B cell (primary cell): ENCODE measurements at regions not wholly inside any gene's neighbourhood (a gene's known extent, or its start where the extent isn't known, plus 50 kb on each side); places are given as distances from the start of the nearest gene placed in this dataset.

Source experiments
- ATAC-seq: fragments of 200-7000 bp; cut with Tn5 transposase; one replicate; pipeline ENCODE4 v1.10.0; 2021; ENCODE audit warnings: low read depth, mild to moderate bottlenecking, moderate number of reproducible peaks, moderate library complexity
- CTCF ChIA-PET: fragments of 350-600 bp; sonication (Branson Sonifier 250); formaldehyde crosslinking; loops from one replicate; lab custom pipeline; 2021; ENCODE audit warnings: antibody characterized with exemption, inconsistent platforms; lab: Charles Lee
- POLR2A ChIA-PET: fragments of 350-600 bp; sonication (Branson Sonifier 250); formaldehyde crosslinking; loops from one replicate; lab custom pipeline; 2021; ENCODE audit warnings: antibody characterized with exemption; lab: Charles Lee
- DNase-seq: peaks from one replicate; pipeline ENCODE4 v3.0.0; 2013
- H2AFZ ChIP-seq: 2 replicates; pipeline ENCODE4 v1.6.1; 2012; ENCODE audit warnings: mild to moderate bottlenecking, low read depth, low read length; ENCODE audit not compliant: insufficient read depth, poor library complexity, severe bottlenecking
- H3K27ac ChIP-seq, 2 donors: 1 replicate in 1 of 2; 2 replicates in 1 of 2; pipeline ENCODE4 v1.5.1; 2012 to 2013; ENCODE audit warnings: low read length in 2 of 2, mild to moderate bottlenecking in 2 of 2, moderate library complexity in 1 of 2
- H3K27me3 ChIP-seq, 4 experiments: fragments of 200-600 bp in 1 of 4; sonication (generic) in 1 of 4; replicated peaks in 1 of 4; 1 replicate in 2 of 4; 2 replicates in 2 of 4; pipeline versions ENCODE4 v1.6.1 to v1.7.0; 2013 to 2016; ENCODE audit warnings: low read length in 3 of 4, mild to moderate bottlenecking in 2 of 4, mixed read lengths in 1 of 4, moderate library complexity in 1 of 4; ENCODE audit not compliant: insufficient read depth in 4 of 4, control insufficient read depth in 3 of 4; ENCODE audit errors: control extremely low read depth in 1 of 4
- H3K36me3 ChIP-seq, 2 experiments: replicated peaks in 1 of 2; 1 replicate in 1 of 2; 2 replicates in 1 of 2; pipeline versions ENCODE4 v1.6.1 to v1.7.1; 2013; ENCODE audit warnings: low read length in 1 of 2; ENCODE audit not compliant: insufficient read depth in 2 of 2, control insufficient read depth in 1 of 2; ENCODE audit errors: control extremely low read depth in 1 of 2, extremely low read depth in 1 of 2
- H3K4me1 ChIP-seq, 2 donors: fragments of 200-600 bp in 1 of 2; sonication (generic) in 1 of 2; 1 replicate in 1 of 2; 2 replicates in 1 of 2; pipeline versions ENCODE4 v1.5.1 to v1.6.1; 2013 to 2017; ENCODE audit warnings: low read length in 2 of 2; ENCODE audit not compliant: control insufficient read depth in 2 of 2, insufficient read depth in 2 of 2
- H3K4me2 ChIP-seq: replicated peaks from 2 replicates; pipeline ENCODE3; 2012; ENCODE audit warnings: mild to moderate bottlenecking, low read depth, low read length; ENCODE audit not compliant: poor library complexity, severe bottlenecking
- H3K4me3 ChIP-seq, 5 experiments: fragments of 200-600 bp in 1 of 5; sonication (generic) in 1 of 5; 1 replicate in 3 of 5; 2 replicates in 2 of 5; pipeline versions ENCODE4 v1.5.1 to v1.7.0; 2011 to 2016; ENCODE audit warnings: low read length in 4 of 5, mild to moderate bottlenecking in 4 of 5, low read depth in 2 of 5, control low read depth in 1 of 5, moderate library complexity in 1 of 5; ENCODE audit not compliant: insufficient read depth in 1 of 5; ENCODE audit errors: control extremely low read depth in 1 of 5, extremely low read depth in 1 of 5
- H3K79me2 ChIP-seq: fragments of 200-600 bp; sonication (generic); one replicate; pipeline ENCODE4 v1.6.0; 2016; ENCODE audit warnings: low read length; ENCODE audit not compliant: control insufficient read depth, insufficient read depth
- H3K9ac ChIP-seq: fragments of 200-600 bp; sonication (generic); 2 replicates; pipeline ENCODE4 v1.6.1; 2017; ENCODE audit warnings: mild to moderate bottlenecking, low read length, moderate library complexity
- H3K9me3 ChIP-seq, 3 donors: one replicate each; pipeline versions ENCODE4 v1.6.1 to v1.7.1; 2013; ENCODE audit warnings: low read length in 2 of 3; ENCODE audit not compliant: control insufficient read depth in 2 of 3, insufficient read depth in 1 of 3; ENCODE audit errors: control extremely low read depth in 1 of 3
- H4K20me1 ChIP-seq: 2 replicates; pipeline ENCODE4 v1.6.0; 2012; ENCODE audit warnings: mild to moderate bottlenecking, low read length; ENCODE audit not compliant: insufficient read depth, control insufficient read depth, poor library complexity, severe bottlenecking
- H3K27ac Mint-ChIP-seq: one replicate; pipeline ENCODE4 v1.8.0; 2021; ENCODE audit warnings: mixed read lengths
- H3K27me3 Mint-ChIP-seq: one replicate; pipeline ENCODE4 v1.8.0; 2021; ENCODE audit warnings: mixed read lengths
- H3K4me1 Mint-ChIP-seq: one replicate; pipeline ENCODE4 v1.8.0; 2021; ENCODE audit warnings: mixed read lengths
- H3K4me3 Mint-ChIP-seq: one replicate; pipeline ENCODE4 v1.8.0; 2021; ENCODE audit warnings: mixed read lengths
- H3K9me3 Mint-ChIP-seq: one replicate; pipeline ENCODE4 v1.8.0; 2022; ENCODE audit warnings: mixed read lengths; ENCODE audit not compliant: insufficient read depth
- EZH2 ChIP-seq: IDR thresholded peaks from 2 replicates; pipeline ENCODE4 v1.6.1; 2012; ENCODE audit warnings: borderline replicate concordance, low read depth, mild to moderate bottlenecking, moderate library complexity, low read length; ENCODE audit not compliant: insufficient read depth, poor library complexity, severe bottlenecking
- WGBS: methylation state at CpG from one replicate; pipeline ENCODE4 v1.1.5; 2013; ENCODE audit warnings: missing lambda C conversion rate; ENCODE audit not compliant: insufficient coverage; 5-methylcytosine and 5-hydroxymethylcytosine counted together
- intact Hi-C: fragments of 100-400 bp; cut with micrococcal nuclease; formaldehyde crosslinking; loops from one replicate; pipeline ENCODE4 v1.10.0; 2022
- TF ChIP-seq, protein P1 (sequence below): fragments of 200-600 bp; IDR thresholded peaks from one replicate; pipeline ENCODE4 v1.8.0; 2022; ENCODE audit warnings: antibody characterized with exemption, mild to moderate bottlenecking

DNA sequence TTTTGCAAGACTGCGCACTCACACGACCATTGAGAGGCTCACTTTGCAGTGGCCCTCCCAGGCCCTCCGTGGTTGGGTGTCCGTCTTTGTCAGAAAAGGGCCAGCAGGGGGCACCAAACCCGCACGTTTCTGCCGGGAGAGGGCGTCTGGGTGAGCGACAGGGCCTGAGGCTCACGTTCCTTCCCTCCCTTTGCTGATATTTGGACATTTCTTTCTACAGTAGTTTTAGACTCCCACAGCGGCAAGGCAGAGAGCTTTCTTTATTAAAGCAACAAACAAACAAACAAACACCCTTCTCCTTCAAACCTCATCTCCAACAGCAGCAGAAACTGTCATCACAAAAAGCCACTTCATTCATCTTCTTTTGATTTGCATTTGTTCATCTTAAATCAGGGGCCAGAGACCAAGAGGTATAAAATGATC, 79.2 kb upstream of the WDR26 start:
- Histone ChIP-seq H4K20me1 (no peaks in the 10 kb centered on the region), H3K27me3 (no peaks in the 10 kb centered on the region), H3K4me3 (no peak overlapping the region), H3K79me2 (no peaks in the 10 kb centered on the region), H3K9me3 (no peaks in the 10 kb centered on the region), H3K36me3 (no peaks in the 10 kb centered on the region), H3K9ac (no peak overlapping the region), H3K4me2 (no peak overlapping the region), H3K27ac (no peak overlapping the region), H2AFZ (peak overlapping the region; percentile 75), H3K4me1 (peaks cover 0 to 3% of the 10 kb centered on the region in 2 donors)
- Mint-ChIP-seq H3K27ac (no peak overlapping the region), H3K4me3 (no peak overlapping the region), H3K4me1 (peaks cover 6% of the 10 kb centered on the region), H3K9me3 (no peaks in the 10 kb centered on the region), H3K27me3 (no peaks in the 10 kb centered on the region)
- peak; percentile 76 for DNase-seq
- TF ChIP-seq, protein P1, sequence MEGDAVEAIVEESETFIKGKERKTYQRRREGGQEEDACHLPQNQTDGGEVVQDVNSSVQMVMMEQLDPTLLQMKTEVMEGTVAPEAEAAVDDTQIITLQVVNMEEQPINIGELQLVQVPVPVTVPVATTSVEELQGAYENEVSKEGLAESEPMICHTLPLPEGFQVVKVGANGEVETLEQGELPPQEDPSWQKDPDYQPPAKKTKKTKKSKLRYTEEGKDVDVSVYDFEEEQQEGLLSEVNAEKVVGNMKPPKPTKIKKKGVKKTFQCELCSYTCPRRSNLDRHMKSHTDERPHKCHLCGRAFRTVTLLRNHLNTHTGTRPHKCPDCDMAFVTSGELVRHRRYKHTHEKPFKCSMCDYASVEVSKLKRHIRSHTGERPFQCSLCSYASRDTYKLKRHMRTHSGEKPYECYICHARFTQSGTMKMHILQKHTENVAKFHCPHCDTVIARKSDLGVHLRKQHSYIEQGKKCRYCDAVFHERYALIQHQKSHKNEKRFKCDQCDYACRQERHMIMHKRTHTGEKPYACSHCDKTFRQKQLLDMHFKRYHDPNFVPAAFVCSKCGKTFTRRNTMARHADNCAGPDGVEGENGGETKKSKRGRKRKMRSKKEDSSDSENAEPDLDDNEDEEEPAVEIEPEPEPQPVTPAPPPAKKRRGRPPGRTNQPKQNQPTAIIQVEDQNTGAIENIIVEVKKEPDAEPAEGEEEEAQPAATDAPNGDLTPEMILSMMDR: peak; percentile 91
- no peak for TF ChIP-seq EZH2
- POLR2A ChIA-PET: no interaction called here
- CTCF ChIA-PET: interaction anchor here (1.0 to 4.7 kb wide), 10 partner anchors 10 to 842 kb away, joined by 3 to 18 read pairs (median 4); no protein-coding TSS in a partner anchor
- intact Hi-C loops: loop anchor here (5.0 to 10.0 kb wide), 2 partner anchors 409 to 831 kb away; no protein-coding TSS in a partner anchor
- WGBS: 6% methylated on average over 11 of the region's 11 CpGs
- ATAC-seq: peak; percentile 76

DNA sequence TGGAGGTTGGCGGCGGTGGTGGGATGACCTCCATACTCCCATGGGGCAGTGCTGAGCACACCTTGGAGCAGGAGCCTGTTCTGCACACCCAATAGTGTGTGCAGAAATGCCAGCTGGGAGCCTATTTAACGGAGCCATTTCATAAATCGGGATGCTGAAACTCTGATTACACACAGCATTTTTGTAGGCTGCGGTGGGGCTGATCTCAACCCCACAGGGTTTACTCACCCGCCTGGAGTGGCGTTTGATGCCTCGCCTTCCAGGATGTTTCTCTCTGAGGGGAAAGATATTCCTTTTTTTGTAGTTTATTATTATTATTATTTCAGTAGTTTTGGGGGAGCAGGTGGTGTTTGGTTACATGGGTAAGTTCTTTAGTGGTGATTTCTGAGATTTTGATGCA, 82.6 kb upstream of the WDR26 start:
- ChIA-PET POLR2A (no interaction called here), CTCF (no interaction called here)
- H3K9me3 Mint-ChIP-seq: no peaks in the 10 kb centered on the region
- ATAC-seq (no peak), DNase-seq (no peak)
- H3K4me1 Mint-ChIP-seq: peaks cover 6% of the 10 kb centered on the region
- no peak overlapping the region for H3K27ac Mint-ChIP-seq
- Histone ChIP-seq H2AFZ (no peak overlapping the region), H3K4me3 (no peak overlapping the region), H3K27ac (no peak overlapping the region), H3K9ac (no peak overlapping the region), H3K9me3 (peaks cover 0 to 3% (median 0%) of the 10 kb centered on the region in 3 donors), H3K36me3 (no peaks in the 10 kb centered on the region), H4K20me1 (no peaks in the 10 kb centered on the region), H3K27me3 (no peaks in the 10 kb centered on the region), H3K4me2 (no peak overlapping the region), H3K79me2 (no peaks in the 10 kb centered on the region), H3K4me1 (peaks cover 0 to 3% of the 10 kb centered on the region in 2 donors)
- no peak for TF ChIP-seq EZH2
- TF ChIP-seq, protein P1: no peak
- peaks cover 6% of the 10 kb centered on the region for H3K27me3 Mint-ChIP-seq
- H3K4me3 Mint-ChIP-seq: no peak overlapping the region
- WGBS: 97% methylated on average over 5 of the region's 8 CpGs
- intact Hi-C loops: loop anchor here (10.0 kb wide), 1 partner anchor 828 kb away; no protein-coding TSS in a partner anchor
